H1 (cell line): ENCODE measurements at regions not wholly inside any gene's neighbourhood (a gene's known extent, or its start where the extent isn't known, plus 50 kb on each side); places are given as distances from the start of the nearest gene placed in this dataset.

Source experiments
- ATF2 ChIP-seq: IDR thresholded peaks from 2 replicates; pipeline ENCODE4 v1.6.1; 2012; ENCODE audit warnings: low read length, inconsistent platforms
- EP300 ChIP-seq, 2 experiments: IDR thresholded peaks; 1 replicate in 1 of 2; 2 replicates in 1 of 2; pipeline ENCODE4 v1.6.1; 2011 to 2012; ENCODE audit warnings: low read depth in 2 of 2, low read length in 2 of 2, mild to moderate bottlenecking in 2 of 2, borderline replicate concordance in 1 of 2, inconsistent platforms in 1 of 2, moderate library complexity in 1 of 2
- RFX5 ChIP-seq: IDR thresholded peaks from 2 replicates; pipeline ENCODE4 v1.6.1; 2011; ENCODE audit warnings: low read depth, low read length, improper control_type of control experiment, borderline replicate concordance

DNA sequence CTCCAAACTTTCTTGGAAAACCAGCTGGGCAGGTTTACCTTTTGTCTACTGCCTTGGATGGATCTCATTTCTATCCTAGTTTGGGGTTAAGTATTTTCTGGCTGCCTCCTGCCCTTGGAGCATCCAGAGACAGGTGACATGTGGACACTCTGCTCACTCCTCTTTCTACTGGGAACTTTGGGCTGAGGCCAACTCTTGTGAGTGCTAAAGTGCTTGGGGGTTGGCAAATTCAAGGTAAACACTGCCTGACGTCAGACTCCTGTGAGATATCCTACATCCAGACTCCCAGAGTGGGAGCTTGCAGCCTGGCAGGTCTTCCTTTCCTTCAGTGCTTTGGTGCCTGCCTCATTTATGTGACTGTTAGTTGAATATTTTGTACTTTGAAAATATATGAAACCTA lies 388.1 kb downstream of the KCNRG start (continued):
- TF ChIP-seq ATF2, result no peak
- no peak for TF ChIP-seq RFX5
- TF ChIP-seq EP300 (IDR thresholded peaks at IDR 0.05; ENCODE audit: borderline replicate concordance in 1 of 2, low read depth in 2 of 2, low read length in 2 of 2), result no peak
